Neural crest cell (in vitro differentiated cells): ENCODE measurements at regions not wholly inside any gene's neighbourhood (a gene's known extent, or its start where the extent isn't known, plus 50 kb on each side); places are given as distances from the start of the nearest gene placed in this dataset.
A peak's percentile ranks its signal among the peaks of the same experiment; 100 is the strongest.

ENCODE experiments used
- DNase-seq: peaks from one replicate; pipeline ENCODE4 v3.0.0; 2021; ENCODE audit warnings: low read depth, mixed read lengths, low spot score
- H3K27ac Mint-ChIP-seq: one replicate; pipeline ENCODE4 v1.8.0; 2021; ENCODE audit warnings: mild to moderate bottlenecking, mixed read lengths; ENCODE audit not compliant: unreplicated experiment
- H3K27me3 Mint-ChIP-seq: 2 replicates; pipeline ENCODE4 v1.8.0; 2021; ENCODE audit warnings: low read depth, mild to moderate bottlenecking, mixed read lengths
- H3K36me3 Mint-ChIP-seq: 2 replicates; pipeline ENCODE4 v1.8.0; 2021; ENCODE audit warnings: low read depth, mild to moderate bottlenecking, mixed read lengths
- H3K4me1 Mint-ChIP-seq: 2 replicates; pipeline ENCODE4 v1.8.0; 2021; ENCODE audit warnings: mixed read lengths
- H3K4me3 Mint-ChIP-seq: one replicate; pipeline ENCODE4 v1.8.0; 2021; ENCODE audit warnings: mild to moderate bottlenecking, mixed read lengths
- H3K9me3 Mint-ChIP-seq: 2 replicates; pipeline ENCODE4 v1.8.0; 2021; ENCODE audit warnings: mixed read lengths
- TF ChIP-seq, protein P1 (sequence below): fragments of 200-600 bp; sonication (generic); conservative IDR thresholded peaks from 2 replicates; pipeline ENCODE4 v1.5.0; 2021; ENCODE audit warnings: antibody characterized with exemption, mild to moderate bottlenecking

DNA sequence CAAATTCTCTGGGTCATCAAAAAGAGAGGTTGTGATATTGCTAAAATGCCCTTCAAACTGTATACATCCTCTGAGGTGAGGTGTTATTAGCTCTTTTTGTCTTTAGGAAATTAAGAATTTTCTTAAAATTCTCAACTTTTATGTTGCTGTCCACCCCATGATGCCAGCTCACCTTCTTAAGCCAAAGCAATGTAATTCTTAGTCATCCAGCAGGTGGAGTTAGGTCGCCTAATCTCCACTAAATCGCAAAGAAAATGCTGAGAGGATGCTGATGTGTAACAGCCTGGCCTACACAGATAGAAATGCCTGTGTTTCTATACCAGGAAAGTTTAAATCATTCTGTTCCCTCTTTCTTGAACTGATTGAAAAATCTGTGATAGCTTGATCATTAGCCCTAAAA is 770.2 kb upstream of the ALCAM start:
- H3K27me3 Mint-ChIP-seq, result no peaks in the 10 kb centered on the region
- H3K27ac Mint-ChIP-seq, result no peak overlapping the region
- no peaks in the 10 kb centered on the region for H3K4me1 Mint-ChIP-seq
- H3K4me3 Mint-ChIP-seq, result no peak overlapping the region
- H3K9me3 Mint-ChIP-seq, result no peaks in the 10 kb centered on the region
- peak; percentile 14 for DNase-seq
- TF ChIP-seq, protein P1, sequence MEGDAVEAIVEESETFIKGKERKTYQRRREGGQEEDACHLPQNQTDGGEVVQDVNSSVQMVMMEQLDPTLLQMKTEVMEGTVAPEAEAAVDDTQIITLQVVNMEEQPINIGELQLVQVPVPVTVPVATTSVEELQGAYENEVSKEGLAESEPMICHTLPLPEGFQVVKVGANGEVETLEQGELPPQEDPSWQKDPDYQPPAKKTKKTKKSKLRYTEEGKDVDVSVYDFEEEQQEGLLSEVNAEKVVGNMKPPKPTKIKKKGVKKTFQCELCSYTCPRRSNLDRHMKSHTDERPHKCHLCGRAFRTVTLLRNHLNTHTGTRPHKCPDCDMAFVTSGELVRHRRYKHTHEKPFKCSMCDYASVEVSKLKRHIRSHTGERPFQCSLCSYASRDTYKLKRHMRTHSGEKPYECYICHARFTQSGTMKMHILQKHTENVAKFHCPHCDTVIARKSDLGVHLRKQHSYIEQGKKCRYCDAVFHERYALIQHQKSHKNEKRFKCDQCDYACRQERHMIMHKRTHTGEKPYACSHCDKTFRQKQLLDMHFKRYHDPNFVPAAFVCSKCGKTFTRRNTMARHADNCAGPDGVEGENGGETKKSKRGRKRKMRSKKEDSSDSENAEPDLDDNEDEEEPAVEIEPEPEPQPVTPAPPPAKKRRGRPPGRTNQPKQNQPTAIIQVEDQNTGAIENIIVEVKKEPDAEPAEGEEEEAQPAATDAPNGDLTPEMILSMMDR, result peak; percentile 74
- no peaks in the 10 kb centered on the region for H3K36me3 Mint-ChIP-seq

DNA sequence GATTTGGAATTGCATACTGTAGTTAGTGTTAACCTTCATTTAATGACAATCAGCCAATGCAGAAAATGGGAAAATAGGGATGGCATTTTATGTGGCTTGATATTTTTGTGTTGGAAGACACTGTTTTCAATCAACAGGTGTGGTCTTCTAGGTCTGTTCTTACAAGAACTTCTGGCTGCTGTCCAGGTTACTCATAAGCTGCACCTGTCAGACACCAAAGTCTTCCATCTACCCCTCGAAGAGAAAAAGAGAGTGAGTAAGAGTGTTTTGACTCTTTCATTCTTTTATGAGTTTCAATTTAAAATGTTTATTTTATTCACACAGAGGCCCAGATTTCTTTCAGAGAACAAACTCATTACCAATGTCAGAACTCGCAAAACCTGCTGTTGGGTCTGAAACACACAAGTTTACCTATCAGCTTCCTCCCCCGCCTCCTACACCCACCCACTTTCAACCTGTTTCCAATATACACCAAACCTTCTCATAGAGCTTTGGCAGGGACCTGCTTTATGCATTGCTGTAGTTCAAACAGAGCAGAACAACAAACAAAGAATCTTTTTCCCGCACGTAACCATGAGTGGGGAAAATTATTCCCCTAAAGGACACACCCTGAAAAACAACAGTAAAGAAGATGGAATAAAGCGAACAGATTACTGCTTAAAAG is 767.7 kb upstream of the ALCAM start:
- H3K36me3 Mint-ChIP-seq, result no peaks in the 10 kb centered on the region
- no peaks in the 10 kb centered on the region for H3K4me1 Mint-ChIP-seq
- H3K4me3 Mint-ChIP-seq, result no peak overlapping the region
- no peak overlapping the region for H3K27ac Mint-ChIP-seq
- H3K9me3 Mint-ChIP-seq, result no peaks in the 10 kb centered on the region
- H3K27me3 Mint-ChIP-seq, result no peaks in the 10 kb centered on the region
- TF ChIP-seq, protein P1, result no peak
- DNase-seq, result no peak

DNA sequence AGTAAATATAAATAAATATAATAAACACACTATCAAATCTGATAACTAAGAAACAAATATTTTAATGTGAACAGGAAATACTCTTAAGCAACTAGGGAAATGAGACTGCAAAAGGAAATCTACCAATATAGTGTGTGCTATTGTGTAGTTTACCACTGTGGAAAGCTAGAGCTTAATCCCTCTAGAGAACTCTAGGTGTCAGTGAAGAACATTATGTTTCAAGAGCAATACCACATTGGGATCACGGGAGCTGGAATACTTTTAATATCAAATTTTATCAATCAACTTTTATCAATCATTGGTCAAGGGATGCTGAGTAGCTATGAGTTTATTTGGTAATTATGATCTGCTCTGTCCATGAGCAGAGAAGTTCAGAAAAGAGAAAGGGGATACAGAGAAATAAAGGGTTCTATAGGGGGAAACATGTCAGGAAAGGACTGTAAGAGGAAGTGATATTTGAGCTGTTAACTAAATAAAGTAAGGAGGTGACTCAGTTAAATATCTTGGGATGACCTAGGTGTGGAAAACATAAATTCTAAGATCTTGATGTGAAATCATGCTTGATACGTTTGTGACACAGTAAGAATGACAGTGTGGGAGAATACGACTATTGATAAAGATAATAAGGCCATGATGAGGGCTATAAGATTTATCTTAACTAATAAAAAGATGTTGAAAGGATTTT is 762.2 kb upstream of the ALCAM start:
- no peak for DNase-seq
- TF ChIP-seq, protein P1, result peak; percentile 37
- Mint-ChIP-seq H3K4me1 (peaks cover 10% of the 10 kb centered on the region), H3K36me3 (peaks cover 2% of the 10 kb centered on the region), H3K9me3 (peaks cover 4% of the 10 kb centered on the region), H3K27ac (no peak overlapping the region), H3K4me3 (no peak overlapping the region), H3K27me3 (no peaks in the 10 kb centered on the region)

DNA sequence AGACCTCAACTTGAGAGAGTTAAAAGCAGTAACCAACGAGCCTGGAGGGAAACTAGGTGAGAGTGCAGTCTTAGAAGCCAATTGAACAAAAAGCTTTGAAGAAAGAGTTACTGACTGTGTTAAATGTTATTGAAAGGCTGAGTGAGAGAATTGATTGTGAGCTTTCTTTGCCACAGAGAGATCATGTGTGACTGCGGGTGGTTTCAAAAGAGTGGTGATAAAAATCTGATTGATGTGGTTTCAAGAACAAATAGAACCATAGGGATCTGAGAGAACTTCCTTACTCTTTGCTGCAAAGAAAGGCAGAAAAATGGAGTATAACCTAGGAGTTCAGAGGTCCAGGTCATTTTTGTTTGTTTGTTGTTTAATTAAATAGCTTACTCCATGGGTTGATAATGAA is 759.9 kb upstream of the ALCAM start:
- H3K4me3 Mint-ChIP-seq, result no peak overlapping the region
- no peaks in the 10 kb centered on the region for H3K27me3 Mint-ChIP-seq
- H3K9me3 Mint-ChIP-seq, result peaks cover 4% of the 10 kb centered on the region
- H3K27ac Mint-ChIP-seq, result no peak overlapping the region
- peaks cover 10% of the 10 kb centered on the region for H3K4me1 Mint-ChIP-seq
- DNase-seq, result no peak
- H3K36me3 Mint-ChIP-seq, result peaks cover 2% of the 10 kb centered on the region
- TF ChIP-seq, protein P1, result no peak

DNA sequence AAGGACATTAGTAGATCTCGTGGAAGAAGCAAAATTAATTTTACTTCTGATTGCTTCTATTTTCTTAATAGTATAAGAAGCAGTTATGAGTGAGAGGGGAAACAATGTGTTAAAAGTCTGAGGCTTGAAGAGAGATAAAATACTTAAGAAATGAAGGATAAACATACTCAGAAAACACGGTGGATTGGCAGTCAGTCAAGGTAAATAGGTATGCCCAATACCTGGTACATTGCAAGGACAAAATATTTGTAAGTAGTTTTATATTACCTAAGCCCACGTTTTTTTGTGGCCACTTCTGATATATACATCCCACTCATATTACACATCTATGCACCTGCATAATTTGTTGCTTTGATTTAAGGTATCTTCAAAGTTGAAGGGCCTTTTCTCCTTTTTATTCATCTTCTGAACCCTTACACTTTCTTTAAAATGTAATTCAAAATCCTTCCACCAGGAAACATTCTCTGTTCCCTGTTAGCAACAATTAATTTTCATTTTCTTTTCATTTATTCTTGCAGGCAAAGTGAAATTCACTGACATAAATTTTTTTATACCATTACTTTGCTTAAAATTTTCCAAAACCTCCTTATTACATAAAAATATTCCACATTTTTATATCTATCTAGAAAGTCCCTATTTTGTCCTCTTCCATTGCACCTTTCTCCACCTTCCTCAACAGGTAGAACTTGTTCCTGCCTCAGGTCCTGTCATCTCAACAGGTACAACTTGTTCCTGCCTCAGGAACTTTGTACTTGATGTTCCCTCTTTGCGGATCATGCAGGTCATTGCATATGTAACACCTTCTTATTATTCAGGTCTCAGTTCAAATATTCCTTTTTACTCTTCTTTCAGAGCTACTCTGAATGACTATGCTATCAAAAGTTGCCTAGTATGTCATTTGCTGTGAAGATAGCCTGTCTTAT is 755.7 kb upstream of the ALCAM start:
- peaks cover 4% of the 10 kb centered on the region for H3K9me3 Mint-ChIP-seq
- H3K27me3 Mint-ChIP-seq, result peaks cover 3% of the 10 kb centered on the region
- peaks cover 2% of the 10 kb centered on the region for H3K36me3 Mint-ChIP-seq
- H3K4me3 Mint-ChIP-seq, result no peak overlapping the region
- TF ChIP-seq, protein P1, result peak; percentile 56
- H3K4me1 Mint-ChIP-seq, result peaks cover 10% of the 10 kb centered on the region
- no peak overlapping the region for H3K27ac Mint-ChIP-seq
- no peak for DNase-seq
